Cardiac septum (tissue), 1 donor: ENCODE measurements at regions not wholly inside any gene's neighbourhood (a gene's known extent, or its start where the extent isn't known, plus 50 kb on each side); places are given as distances from the start of the nearest gene placed in this dataset.
"Not testable (repeated sequence)": the region's sequence is repeated elsewhere in the genome, so short reads cannot be mapped to it uniquely, and the experiment has no call there.

Experiments used
- DNase-seq: peaks from one replicate; pipeline ENCODE4 v3.0.0-alpha.2; 2020; ENCODE audit warnings: low spot score
- intact Hi-C: fragments of 100-400 bp; cut with DNase I; formaldehyde crosslinking; loops from one replicate; pipeline ENCODE4 v1.14.0; 2022
- donor health status: DM: no; HTN: no; CAD: no.

DNA sequence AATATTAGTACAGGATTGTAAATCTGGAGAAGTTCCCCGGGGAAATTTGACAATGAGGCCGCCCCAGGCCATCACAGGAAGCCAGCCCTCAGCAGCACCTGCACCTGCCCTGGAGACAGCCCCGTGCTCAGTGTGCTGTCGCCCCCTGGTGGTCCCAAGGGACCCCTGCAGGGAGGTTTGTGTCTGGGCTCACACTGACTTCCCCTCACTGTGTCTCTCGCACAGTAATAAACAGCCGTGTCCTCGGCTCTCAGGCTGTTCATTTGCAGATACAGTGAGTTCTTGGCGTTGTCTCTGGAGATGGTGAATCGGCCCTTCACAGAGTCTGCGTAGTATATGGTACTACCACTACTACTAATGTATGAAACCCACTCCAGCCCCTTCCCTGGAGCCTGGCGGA lies 1011.2 kb downstream of the TMEM121 start:
- DNase-seq, intact Hi-C loops: not testable (repeated sequence)

DNA sequence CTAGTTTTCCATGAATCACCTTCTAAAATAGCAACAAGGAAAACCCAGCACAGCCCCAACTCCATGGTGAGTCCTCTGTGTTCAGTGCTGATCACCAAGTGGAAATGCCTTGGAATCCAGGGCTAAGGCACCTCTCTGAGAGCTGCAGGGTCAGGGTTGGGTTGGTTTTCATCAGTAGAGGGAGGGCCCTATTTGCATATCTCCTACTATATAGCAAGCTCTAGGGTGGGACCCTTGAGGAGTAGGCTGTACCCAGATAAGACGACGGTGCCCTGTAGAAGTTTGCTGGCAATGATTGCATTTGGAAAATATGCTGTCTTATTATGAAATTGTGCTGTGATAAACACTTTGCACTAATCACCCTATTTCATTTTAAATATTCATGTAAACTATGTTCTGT lies 1011.8 kb downstream of the TMEM121 start:
- DNase-seq = no peak
- intact Hi-C loops = no loop called here

DNA sequence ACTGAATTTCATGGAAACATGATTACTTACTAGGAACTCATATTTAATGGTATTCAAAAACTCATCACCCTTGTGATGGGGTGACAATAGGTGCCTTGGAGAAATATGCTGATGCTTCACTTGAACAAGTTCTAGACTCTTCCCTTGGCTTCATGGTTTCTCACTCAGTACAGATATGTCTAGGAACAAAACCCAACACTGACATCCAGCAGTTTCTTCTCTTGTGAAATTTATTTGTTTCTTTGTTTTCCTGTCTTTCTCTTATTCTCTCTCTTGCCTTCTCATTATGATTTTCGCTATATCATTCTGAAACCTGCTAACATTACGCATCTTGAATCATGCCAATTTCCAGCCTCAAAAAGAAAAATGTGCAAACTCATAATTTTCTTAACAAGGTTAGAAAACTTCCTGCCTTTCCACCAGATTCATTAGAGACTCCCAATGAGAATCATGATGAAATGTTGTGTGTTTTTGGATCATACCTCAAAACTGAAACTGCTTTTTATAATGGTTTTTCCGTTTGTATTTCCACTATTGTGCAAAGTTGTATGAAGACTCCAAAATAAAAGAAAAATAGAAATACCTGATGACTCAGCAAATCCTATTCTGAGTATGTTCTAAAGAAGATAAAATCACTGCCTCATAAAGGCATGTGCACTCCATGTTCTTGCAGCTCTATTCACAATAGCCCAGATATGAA lies 1021.5 kb downstream of the TMEM121 start:
- DNase-seq = no peak
- intact Hi-C loops = no loop called here

DNA sequence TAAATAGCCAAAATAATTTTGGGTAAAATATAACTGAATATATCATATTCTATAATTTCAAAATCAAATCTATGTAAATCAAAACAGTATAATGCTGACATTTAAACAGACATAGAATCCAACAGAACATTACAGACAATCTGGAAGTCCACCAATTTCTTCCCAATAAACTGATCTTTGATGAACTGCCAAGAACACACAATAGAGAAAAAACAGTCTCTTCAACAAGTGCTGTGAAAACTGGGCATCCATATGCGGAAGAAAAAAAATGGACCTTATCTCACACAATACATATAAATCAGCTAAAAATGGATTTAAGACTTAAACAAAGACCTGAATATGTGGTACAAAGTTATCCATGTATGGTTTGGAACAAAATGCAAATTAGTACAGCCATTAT lies 1022.7 kb downstream of the TMEM121 start:
- intact Hi-C loops = no loop called here
- no peak for DNase-seq

DNA sequence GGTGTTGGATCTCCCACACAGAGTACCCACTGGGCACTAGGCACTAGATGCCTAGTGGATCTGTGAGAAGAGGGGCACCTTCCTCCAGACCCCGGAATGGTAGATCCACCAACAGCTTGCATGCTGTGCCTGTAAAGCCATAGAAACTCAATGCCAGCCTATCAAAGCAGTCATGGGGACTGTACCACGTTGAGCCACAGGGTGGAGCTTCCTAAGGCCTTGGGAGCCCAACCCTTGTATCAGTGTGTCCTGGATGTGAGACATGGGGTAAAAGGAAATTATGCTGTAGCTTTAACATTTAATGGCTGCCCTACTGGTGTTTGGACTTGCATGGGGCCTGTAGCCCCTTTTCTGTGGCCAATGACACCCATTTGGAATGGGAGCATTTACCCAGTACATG lies 1024.9 kb downstream of the TMEM121 start:
- DNase-seq = no peak
- intact Hi-C loops = no loop called here

DNA sequence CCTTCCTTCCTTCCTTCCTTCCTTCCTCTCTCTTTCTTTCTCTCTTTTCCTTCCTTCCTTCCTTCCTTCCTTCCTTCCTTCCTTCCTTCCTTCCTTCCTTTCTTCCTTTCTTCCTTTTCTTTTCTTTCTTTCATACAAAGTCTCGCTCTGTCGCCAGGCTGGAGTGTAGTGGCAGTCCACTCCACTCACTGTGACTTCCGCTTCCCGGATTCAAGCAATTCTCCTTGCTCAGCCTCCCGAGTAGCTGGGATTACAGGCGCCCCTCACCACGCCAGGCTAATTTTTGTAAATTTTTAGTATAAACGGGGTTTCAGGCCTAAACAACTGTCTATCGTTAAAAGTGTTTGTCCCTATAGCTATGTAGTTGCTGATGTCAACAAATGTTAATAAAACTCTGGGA lies 1029.8 kb downstream of the TMEM121 start:
- DNase-seq, intact Hi-C loops: not testable (repeated sequence)

DNA sequence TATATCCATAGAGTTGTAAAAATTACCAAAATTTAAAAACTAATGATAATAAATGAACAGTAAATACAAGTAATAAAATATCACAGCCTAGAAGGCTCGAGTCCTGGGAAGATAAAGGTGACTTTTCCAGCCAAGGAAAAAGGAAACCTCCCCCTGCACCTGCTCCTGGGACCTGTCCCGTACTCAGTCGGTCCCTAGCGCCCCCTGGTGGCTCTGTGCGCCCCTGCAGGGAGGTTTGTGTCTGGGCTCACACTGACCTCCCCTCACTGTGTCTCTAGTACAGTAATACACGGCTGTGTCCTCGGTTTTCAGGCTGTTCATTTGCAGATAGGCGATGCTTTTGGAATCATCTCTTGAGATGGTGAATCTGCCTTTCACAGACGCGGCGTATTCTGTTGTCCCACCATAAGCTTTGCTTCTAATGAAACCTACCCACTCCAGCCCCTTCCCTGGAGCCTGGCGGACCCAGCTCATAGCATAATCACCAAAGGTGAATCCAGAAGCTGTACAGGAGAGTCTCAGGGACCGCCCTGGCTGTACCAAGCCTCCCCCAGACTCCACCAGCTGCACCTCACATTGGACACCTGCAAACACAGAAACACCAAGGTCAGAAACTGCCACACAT lies 1030.4 kb downstream of the TMEM121 start:
- intact Hi-C loops = no loop called here
- DNase-seq = no peak

DNA sequence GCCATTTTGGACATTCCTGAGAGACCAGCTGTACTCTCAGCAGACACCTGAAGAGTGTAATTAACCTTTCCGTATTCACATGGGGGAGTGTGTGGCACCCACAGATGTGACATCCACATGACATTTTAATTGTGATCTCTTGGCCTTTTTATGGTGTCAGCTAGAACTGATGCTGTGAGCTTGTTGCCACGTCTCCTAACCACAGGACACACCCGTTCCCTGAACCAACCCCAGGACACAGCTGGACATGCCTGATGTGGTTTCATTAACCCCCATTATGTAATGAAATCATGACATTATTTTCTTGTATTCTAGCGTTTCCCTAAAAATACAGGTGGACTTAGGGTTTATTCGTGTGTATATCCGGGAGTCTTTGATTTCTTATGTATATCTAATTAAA lies 1036.1 kb downstream of the TMEM121 start:
- no peak for DNase-seq
- intact Hi-C loops = no loop called here

DNA sequence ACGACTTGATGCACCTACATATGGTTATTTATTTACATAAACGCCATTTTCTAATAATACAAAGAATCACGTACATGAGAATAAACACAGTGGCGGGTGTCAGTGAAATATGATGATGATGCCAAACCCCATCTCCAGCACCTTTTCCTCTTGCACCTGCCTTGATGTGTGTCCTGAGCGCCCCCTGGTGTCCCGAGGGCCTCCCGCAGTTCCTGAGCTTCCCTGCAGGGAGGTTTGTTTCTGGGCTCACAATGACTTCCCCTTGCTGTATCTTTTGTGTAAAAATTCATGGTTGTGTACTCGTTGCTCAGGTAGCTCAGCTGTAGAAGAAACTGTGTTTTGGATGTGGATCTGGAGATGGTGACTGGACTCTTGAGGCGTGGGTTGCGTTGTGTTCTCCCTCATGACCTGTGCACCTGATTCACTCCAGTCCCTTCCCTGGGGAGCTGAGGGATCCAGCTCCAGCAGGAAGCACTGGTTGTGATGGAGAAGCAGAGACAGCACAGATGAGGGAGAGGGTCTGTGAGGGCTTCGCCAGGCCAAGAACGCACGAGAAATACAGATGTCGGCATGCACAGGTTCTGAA lies 1037.8 kb downstream of the TMEM121 start:
- intact Hi-C loops = no loop called here
- DNase-seq = no peak

DNA sequence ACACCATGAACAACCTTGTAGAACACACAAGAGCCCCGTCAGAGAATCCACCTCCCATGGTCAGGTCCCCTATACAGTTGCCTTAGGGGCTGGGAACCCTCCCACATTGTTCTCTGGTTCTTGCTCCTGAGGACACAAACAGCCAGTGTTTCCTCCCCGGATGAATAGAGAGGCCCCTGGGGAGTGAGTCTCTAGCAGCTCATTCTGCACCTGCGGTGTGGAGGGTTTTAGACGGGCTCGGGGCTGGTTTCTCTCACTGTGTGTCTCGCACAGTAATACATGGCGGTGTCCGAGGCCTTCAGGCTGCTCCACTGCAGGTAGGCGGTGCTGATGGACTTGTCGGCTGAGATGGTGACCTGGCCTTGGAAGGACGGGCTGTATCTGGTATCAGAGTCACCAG lies 1052.1 kb downstream of the TMEM121 start:
- intact Hi-C loops = no loop called here
- DNase-seq = no peak

DNA sequence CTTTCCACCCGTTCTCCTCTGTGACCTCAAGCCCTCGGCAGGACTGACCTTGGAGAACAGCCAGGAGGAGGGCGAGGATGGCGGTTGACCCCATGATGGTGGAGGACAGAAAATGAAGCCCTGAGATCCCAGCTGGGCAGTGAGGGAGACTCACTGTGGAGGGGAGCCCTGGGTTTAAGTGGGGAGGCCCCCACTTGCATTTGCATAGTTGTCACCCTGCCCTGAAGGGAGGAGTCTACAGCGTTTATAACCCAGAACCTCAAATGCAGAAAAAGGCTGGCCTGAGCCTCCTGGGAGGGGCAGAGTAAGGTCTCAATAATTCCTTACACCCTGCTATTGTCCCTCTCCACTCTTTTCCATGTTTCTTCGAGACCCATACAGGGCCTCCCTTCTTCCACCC lies 1052.7 kb downstream of the TMEM121 start:
- intact Hi-C loops = no loop called here
- DNase-seq = no peak

DNA sequence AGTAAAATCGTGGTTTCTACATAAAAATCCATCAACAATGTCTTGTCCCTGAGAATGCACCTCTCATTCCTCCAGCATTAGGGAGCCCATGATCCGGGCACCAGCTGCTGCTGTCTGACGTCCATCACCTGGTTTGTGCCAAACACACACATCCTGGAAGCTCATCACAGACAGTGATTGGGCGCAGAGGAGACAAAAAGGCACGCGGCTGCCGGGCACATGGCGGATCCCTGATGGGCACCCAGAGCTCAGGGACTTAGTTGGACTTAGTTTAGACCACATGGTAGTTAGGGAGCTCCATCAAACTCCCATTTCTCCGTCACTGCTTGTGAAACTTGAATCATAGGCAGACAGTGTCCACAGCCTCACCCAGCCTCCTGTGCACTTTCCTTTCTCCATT lies 1059.3 kb downstream of the TMEM121 start:
- intact Hi-C loops = no loop called here
- DNase-seq = no peak

DNA sequence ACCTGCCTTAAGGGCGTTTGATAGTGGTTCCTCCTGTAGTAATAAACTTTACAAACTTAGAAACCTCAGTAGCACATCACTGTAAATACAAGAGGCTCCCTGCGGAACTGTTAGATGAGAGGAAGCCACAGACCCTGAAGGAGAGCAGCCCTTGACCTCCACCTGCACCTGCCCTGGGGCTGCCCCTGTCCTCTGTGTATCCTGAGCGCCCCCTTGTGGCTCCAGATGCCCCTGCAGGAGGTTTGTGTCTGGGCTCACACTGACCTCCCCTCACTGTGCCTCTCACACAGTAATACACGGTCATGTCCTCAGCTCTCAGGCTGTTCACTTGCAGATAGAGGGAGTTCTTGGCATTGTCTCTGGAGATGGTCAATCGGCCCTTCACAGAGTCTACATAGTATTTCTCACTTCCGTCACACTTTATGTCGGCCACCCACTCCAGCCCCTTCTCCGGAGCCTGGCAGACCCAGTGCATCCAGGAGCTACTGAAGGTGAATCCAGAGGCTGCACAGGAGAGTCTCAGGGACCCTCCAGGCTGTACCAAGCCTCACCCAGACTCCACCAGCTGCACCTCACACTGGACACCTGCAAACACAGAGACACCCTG lies 1059.8 kb downstream of the TMEM121 start:
- peak; percentile 80 for DNase-seq

DNA sequence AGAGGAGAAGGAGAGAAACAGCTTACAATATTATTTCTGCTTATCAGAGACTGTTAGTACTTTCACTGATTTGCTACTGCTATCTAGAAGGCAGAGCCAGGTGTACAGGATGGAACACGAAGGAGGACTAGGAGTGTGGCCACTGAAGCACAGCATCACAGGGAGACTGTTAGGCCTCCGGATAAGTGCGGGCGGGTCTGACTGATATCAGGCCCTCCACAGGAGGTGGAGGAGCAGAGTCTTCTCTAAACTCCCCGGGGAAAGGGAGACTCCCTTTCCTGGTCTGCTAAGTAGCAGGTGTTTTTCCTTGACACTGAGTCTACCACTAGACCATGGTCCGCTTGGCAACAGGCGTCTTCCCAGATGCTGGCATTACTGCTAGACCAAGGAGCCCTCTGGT lies 1065.2 kb downstream of the TMEM121 start:
- DNase-seq, intact Hi-C loops: not testable (repeated sequence)

More for the DNA sequence above, 1059.8 kb downstream of the TMEM121 start:
- intact Hi-C loops = no loop called here

DNA sequence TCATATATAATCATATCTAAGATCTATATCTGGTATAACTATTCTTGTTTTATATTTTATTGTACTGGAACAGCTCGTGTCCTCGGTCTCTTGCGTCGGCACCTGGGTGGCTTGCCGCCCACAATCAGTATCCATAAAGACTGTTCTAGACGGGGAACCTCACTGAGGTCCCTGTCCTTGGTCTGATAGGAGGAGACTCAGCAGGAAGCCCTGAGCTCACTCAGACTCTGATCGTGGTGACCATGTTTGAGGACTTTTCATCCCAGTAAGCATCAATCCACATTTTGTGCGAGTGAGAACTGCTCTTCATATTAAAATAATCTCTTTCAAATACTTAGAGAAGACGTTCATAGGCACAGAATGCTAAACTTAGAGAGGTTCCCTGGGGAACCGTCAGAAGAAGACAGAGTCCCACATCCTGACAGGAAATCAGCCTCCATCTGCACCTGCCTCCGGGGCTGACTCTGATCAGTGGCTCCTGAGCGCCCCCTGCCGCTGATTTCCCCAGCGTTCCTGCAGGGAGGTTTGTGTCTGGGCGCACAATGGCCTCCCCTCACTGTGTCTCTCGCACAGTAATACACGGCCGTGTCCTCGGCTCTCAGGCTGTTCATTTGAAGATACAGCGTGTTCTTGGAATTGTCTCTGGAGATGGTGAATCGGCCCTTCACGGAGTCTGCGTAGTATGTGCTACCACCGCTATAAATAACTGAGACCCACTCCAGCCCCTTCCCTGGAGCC lies 1065.9 kb downstream of the TMEM121 start:
- DNase-seq, intact Hi-C loops: not testable (repeated sequence)

DNA sequence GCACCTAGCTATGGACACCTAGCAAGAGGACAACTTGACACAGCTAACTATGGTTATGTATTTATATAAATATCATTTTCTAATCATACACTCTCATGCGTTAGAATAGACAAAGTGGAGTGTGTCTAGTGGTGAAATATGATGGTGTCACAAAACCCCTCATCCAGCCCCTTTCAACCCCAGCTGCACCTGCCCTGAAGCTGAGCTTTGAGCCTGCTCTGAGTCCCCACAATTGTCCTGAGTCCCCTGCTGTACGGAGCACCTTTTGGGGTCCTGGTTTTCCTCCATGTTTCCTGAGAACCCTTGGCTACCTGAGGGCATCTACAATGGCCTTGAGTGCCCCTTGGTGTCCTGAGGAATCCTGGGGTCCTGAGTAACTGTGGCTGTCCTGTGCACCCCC lies 1072.8 kb downstream of the TMEM121 start:
- intact Hi-C loops = no loop called here
- no peak for DNase-seq

DNA sequence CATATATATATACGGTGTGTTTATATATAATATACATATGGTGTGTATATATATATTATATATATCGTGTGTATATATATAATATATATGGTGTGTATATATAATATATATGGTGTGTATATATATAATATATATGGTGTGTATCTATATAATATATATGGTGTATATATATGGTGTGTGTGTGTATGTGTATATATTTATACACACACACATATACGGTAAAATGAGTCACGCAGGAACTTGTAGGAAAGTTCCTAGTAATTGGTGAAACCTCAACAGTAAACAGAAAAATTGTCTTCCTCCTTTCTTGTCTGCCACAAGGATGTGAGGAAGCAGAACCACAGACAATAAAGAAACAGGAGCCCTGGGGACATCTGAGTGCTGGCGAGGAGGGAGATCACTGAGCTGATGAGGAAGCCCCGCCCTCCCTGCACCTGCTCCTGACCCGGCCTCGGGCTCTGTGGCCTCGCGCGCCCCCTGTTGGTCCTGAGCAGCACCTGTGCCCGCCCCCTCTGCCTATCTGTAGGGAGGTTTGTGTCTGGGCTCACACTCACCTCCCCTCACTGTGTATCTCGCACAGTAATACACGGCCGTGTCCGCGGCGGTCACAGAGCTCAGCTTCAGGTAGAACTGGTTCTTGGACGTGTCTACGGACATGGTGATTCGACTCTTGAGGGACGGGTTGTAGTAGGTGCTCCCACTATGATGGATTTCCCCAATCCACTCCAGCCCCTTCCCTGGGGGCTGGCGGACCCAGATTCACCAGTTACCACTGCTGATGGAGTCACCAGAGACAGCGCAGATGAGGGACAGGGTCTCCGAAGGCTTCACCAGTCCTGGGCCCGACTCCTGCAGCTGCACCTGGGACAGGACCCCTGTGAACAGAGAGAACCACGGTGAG lies 1079.4 kb downstream of the TMEM121 start:
- intact Hi-C loops = no loop called here
- DNase-seq = peak; percentile 82

DNA sequence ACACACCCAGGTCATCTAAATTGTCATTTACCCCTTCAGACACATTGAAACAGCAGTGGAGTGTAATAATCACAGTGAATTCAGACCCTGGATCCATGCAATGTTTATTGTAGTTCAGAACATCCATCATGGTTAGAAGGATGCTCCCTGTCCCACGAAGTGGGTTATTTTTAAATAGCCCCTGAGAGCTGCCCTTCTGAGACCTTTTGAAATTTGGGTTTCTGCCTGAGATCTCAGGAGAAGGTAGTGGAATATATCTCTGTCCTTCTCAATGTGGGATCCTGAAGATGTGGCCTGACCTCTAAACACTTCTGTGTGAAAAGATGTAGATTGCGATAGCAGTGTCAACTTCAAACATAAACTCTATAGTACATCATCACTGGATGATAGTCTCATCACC lies 1080.6 kb downstream of the TMEM121 start:
- no peak for DNase-seq
- intact Hi-C loops = no loop called here

DNA sequence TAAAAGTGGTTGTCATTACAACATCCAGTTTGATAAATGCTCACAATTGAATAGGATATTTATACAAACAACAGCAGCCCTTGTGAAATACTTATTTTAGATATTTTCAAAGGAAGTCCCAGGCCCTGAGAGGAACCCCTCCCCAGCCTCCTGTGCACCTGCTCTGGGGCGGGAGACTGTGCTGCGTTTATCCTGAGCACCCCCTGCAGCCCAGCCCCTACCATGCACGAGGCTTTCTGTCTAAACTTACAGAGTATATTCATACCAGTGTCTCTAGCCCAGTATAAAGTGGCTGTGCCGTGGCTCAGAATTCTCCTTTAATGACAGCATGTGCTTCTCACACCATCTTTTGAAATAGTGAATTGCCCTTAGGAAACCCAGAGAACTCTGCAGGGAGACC lies 1084.3 kb downstream of the TMEM121 start:
- intact Hi-C loops = no loop called here
- no peak for DNase-seq
